ENCODE measurements at regions not wholly inside any gene's neighbourhood (a gene's known extent, or its start where the extent isn't known, plus 50 kb on each side); places are given as distances from the start of the nearest gene placed in this dataset.

- TF ChIP-seq ZNF496 (CRISPR knock-in tag; IDR thresholded peaks at IDR 0.05; ENCODE audit: insufficient replicate concordance) = no peak
- TF ChIP-seq CHCHD3 (CRISPR knock-in tag; IDR thresholded peaks at IDR 0.05) = no peak
- peak; percentile 63; the same call in 1 of the 2 replicates for TF ChIP-seq ZNF331 (CRISPR knock-in tag; IDR thresholded peaks at IDR 0.05)
- TF ChIP-seq ARHGAP35 (CRISPR knock-in tag; IDR thresholded peaks at IDR 0.05; ENCODE audit: borderline replicate concordance) = no peak
- TF ChIP-seq BCL6 (CRISPR knock-in tag; IDR thresholded peaks at IDR 0.05) = peak; percentile 52; the same call in 1 of the 2 replicates
- TF ChIP-seq SRSF9 (IDR thresholded peaks at IDR 0.05; ENCODE audit: borderline replicate concordance, insufficient read depth, low read depth, low read length, poor library complexity, severe bottlenecking) = no peak
- no peak for TF ChIP-seq ZBTB10 (CRISPR knock-in tag; IDR thresholded peaks at IDR 0.05; ENCODE audit: borderline replicate concordance)
- no peak for TF ChIP-seq PBX2 (CRISPR knock-in tag; IDR thresholded peaks at IDR 0.05)
- TF ChIP-seq ZNF790 (CRISPR knock-in tag; IDR thresholded peaks at IDR 0.05; ENCODE audit: borderline replicate concordance) = no peak
- no peak for TF ChIP-seq ZNF777 (CRISPR knock-in tag; IDR thresholded peaks at IDR 0.05)
- no peak for TF ChIP-seq NBN (conservative IDR thresholded peaks at IDR 0.05)
- no peak for TF ChIP-seq ZNF33A (CRISPR knock-in tag; IDR thresholded peaks at IDR 0.05; ENCODE audit: borderline replicate concordance)
- no peak for TF ChIP-seq ZSCAN12 (CRISPR knock-in tag; IDR thresholded peaks at IDR 0.05)
- 0 out of 2 replicates have a peak, but pooled peaks have one; percentile 66 for TF ChIP-seq GTF3A (CRISPR knock-in tag; conservative IDR thresholded peaks at IDR 0.05)
- TF ChIP-seq ZNF281 (CRISPR knock-in tag; IDR thresholded peaks at IDR 0.05; ENCODE audit: borderline replicate concordance) = no peak
- peak; percentile 76 for TF ChIP-seq SAP130 (CRISPR knock-in tag; IDR thresholded peaks at IDR 0.05; ENCODE audit: low read depth)
- TF ChIP-seq RBM39 (IDR thresholded peaks at IDR 0.05; ENCODE audit: low read depth, low read length, poor library complexity, severe bottlenecking) = no peak
- TF ChIP-seq ZBTB38 (CRISPR knock-in tag; IDR thresholded peaks at IDR 0.05) = peak; percentile 95; the same call in 1 of the 2 replicates
- no peak for TF ChIP-seq BORCS8-MEF2B (CRISPR knock-in tag; IDR thresholded peaks at IDR 0.05)
These were observed 60.1 kb upstream of the MED9 start (continued) for GRCh38 chr17:17416400-17417360.
